Naive B cell (primary cell): ENCODE measurements at regions not wholly inside any gene's neighbourhood (a gene's known extent, or its start where the extent isn't known, plus 50 kb on each side); places are given as distances from the start of the nearest gene placed in this dataset.
A peak's percentile ranks its signal among the peaks of the same experiment; 100 is the strongest.
"Not testable (repeated sequence)": the region's sequence is repeated elsewhere in the genome, so short reads cannot be mapped to it uniquely, and the experiment has no call there.

Source experiments
- ATAC-seq, 2 donors: fragments of 150-1000 bp; cut with Tn5 transposase; 2 replicates each; pipeline ENCODE4 v1.10.0; 2021; ENCODE audit warnings: low read depth in 2 of 2, mild to moderate bottlenecking in 2 of 2, moderate library complexity in 2 of 2
- DNase-seq: peaks from one replicate; pipeline ENCODE4 v3.0.0; 2022
- H3K27ac Mint-ChIP-seq, 6 donors: one replicate each; pipeline ENCODE4 v1.8.0; 2020 to 2022; ENCODE audit warnings: mild to moderate bottlenecking in 6 of 6, mixed read lengths in 6 of 6, moderate library complexity in 5 of 6, inconsistent platforms in 2 of 6
- H3K27me3 Mint-ChIP-seq, 3 donors: one replicate each; pipeline ENCODE4 v1.8.0; 2021 to 2022; ENCODE audit warnings: mixed read lengths in 3 of 3, mild to moderate bottlenecking in 1 of 3
- H3K36me3 Mint-ChIP-seq, 2 donors: one replicate each; pipeline ENCODE4 v1.8.0; 2020 to 2022; ENCODE audit warnings: mixed read lengths in 2 of 2, inconsistent platforms in 1 of 2, mild to moderate bottlenecking in 1 of 2
- H3K4me1 Mint-ChIP-seq, 3 donors: one replicate each; pipeline ENCODE4 v1.8.0; 2020 to 2022; ENCODE audit warnings: mixed read lengths in 3 of 3, inconsistent platforms in 1 of 3, mild to moderate bottlenecking in 1 of 3, moderate library complexity in 1 of 3
- H3K4me3 Mint-ChIP-seq, 8 donors: one replicate each; pipeline ENCODE4 v1.8.0; 2020 to 2022; ENCODE audit warnings: mild to moderate bottlenecking in 8 of 8, mixed read lengths in 8 of 8, moderate library complexity in 8 of 8, inconsistent platforms in 2 of 8
- H3K9me3 Mint-ChIP-seq, 7 donors: one replicate each; pipeline ENCODE4 v1.8.0; 2020 to 2022; ENCODE audit warnings: mixed read lengths in 7 of 7, mild to moderate bottlenecking in 5 of 7, inconsistent platforms in 2 of 7, moderate library complexity in 1 of 7

DNA sequence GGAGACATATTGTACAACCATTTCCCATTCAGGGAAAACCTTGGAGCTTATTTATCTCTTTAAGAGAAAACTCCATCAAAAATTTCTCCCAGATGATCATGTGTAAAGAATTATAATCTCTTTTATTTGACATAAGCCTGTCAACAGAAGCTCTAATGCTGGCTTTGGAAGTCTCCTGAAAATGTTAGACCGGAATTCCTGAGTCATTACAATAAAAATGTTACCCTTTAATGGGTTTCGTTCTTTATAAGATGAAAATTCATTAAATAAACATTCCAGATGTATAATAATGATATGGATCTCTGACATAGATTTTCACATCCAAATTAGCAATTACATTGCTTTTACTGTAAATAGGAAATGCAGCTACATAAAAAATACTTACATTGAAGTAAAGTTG is 1036.4 kb downstream of the EFNA5 start:
- H3K27ac Mint-ChIP-seq: no peak overlapping the region
- DNase-seq (no peak), ATAC-seq (no peak)
- peaks cover 0 to 7% (median 3%) of the 10 kb centered on the region in 7 donors for H3K9me3 Mint-ChIP-seq
- no peak overlapping the region for H3K4me3 Mint-ChIP-seq
- H3K27me3 Mint-ChIP-seq: no peaks in the 10 kb centered on the region
- H3K36me3 Mint-ChIP-seq: no peaks in the 10 kb centered on the region
- no peaks in the 10 kb centered on the region for H3K4me1 Mint-ChIP-seq

- DNase-seq (no peak), ATAC-seq (no peak)
- Mint-ChIP-seq H3K27me3 (no peaks in the 10 kb centered on the region), H3K27ac (no peak overlapping the region), H3K36me3 (no peaks in the 10 kb centered on the region), H3K9me3 (peaks cover 0 to 5% (median 3%) of the 10 kb centered on the region in 7 donors), H3K4me1 (no peaks in the 10 kb centered on the region), H3K4me3 (no peak overlapping the region)
Measured at GRCh38 chr5:106633825-106634224, 1036.9 kb downstream of the EFNA5 start.

DNA sequence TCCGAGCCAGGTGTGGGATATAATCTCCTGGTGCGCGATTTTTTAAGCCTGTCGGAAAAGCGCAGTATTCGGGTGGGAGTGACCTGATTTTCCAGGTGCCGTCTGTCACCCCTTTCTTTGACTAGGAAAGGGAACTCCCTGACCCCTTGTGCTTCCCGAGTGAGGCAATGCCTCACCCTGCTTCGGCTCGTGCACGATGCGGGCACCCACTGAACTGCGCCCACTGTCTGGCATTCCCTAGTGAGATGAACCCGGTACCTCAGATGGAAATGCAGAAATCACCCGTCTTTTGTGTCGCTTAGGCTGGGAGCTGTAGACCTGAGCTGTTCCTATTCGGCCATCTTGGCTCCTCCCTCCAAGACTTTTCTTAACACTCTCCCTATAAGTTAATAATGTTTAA is 1042.3 kb downstream of the EFNA5 start:
- not testable (repeated sequence) for H3K27me3 Mint-ChIP-seq, H3K4me1 Mint-ChIP-seq, H3K27ac Mint-ChIP-seq, H3K9me3 Mint-ChIP-seq, ATAC-seq, H3K36me3 Mint-ChIP-seq, H3K4me3 Mint-ChIP-seq, DNase-seq

- H3K4me1 Mint-ChIP-seq: no peaks in the 10 kb centered on the region
- H3K4me3 Mint-ChIP-seq: no peak overlapping the region
- H3K9me3 Mint-ChIP-seq: peaks cover 0 to 6% (median 0%) of the 10 kb centered on the region in 7 donors
- no peak for ATAC-seq
- no peak for DNase-seq
- no peak overlapping the region for H3K27ac Mint-ChIP-seq
- H3K27me3 Mint-ChIP-seq: no peaks in the 10 kb centered on the region
- no peaks in the 10 kb centered on the region for H3K36me3 Mint-ChIP-seq
Measured at GRCh38 chr5:106610041-106610440, 1060.7 kb downstream of the EFNA5 start.

DNA sequence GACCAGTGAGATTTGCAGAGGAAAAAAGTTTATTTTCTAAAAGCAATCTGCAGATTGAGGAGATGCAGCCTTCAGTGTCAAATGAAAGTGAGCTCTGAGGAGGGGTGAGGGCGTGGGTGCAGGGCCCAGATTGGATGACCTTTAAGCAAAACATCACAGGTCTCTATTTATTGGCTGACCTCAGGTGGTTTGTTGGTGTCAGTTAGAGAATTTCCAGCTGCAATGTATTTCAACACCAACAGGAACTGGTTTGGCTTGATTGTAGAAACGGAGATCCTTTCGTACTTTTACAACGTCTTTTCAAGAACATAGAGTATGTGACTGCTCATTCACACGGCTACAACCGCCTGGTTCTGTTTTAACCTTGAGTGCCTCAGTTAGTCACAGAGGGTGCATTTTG is 1069.1 kb downstream of the EFNA5 start:
- Mint-ChIP-seq H3K4me3 (no peak overlapping the region), H3K27ac (no peak overlapping the region), H3K4me1 (no peaks in the 10 kb centered on the region), H3K36me3 (no peaks in the 10 kb centered on the region), H3K9me3 (peaks cover 0 to 3% (median 0%) of the 10 kb centered on the region in 7 donors), H3K27me3 (no peaks in the 10 kb centered on the region)
- DNase-seq (no peak), ATAC-seq (no peak)

- Mint-ChIP-seq H3K36me3 (no peaks in the 10 kb centered on the region), H3K9me3 (peaks cover 0 to 3% (median 0%) of the 10 kb centered on the region in 7 donors), H3K4me3 (no peak overlapping the region), H3K27me3 (no peaks in the 10 kb centered on the region), H3K4me1 (no peaks in the 10 kb centered on the region), H3K27ac (no peak overlapping the region)
- DNase-seq (no peak), ATAC-seq (no peak)
Measured at GRCh38 chr5:106600803-106601202, 1069.9 kb downstream of the EFNA5 start.

GRCh38 chr5:106595864-106596263 is 1074.9 kb downstream of the EFNA5 start:
- H3K36me3 Mint-ChIP-seq: no peaks in the 10 kb centered on the region
- H3K4me1 Mint-ChIP-seq: no peaks in the 10 kb centered on the region
- DNase-seq (no peak), ATAC-seq (no peak)
- H3K27ac Mint-ChIP-seq: no peak overlapping the region
- no peaks in the 10 kb centered on the region for H3K27me3 Mint-ChIP-seq
- H3K9me3 Mint-ChIP-seq: peaks cover 0 to 2% (median 0%) of the 10 kb centered on the region in 7 donors
- no peak overlapping the region for H3K4me3 Mint-ChIP-seq

- Mint-ChIP-seq H3K36me3 (no peaks in the 10 kb centered on the region), H3K9me3 (peaks cover 0 to 5% (median 0%) of the 10 kb centered on the region in 7 donors), H3K4me3 (no peak overlapping the region), H3K4me1 (no peaks in the 10 kb centered on the region), H3K27ac (peak overlapping the region in 1 of 6 donors; percentile 10), H3K27me3 (no peaks in the 10 kb centered on the region)
- ATAC-seq (no peak), DNase-seq (no peak)
Measured at GRCh38 chr5:106584268-106584667, 1086.5 kb downstream of the EFNA5 start.

GRCh38 chr5:106578736-106579135 is 1092.0 kb downstream of the EFNA5 start:
- Mint-ChIP-seq H3K4me1 (no peaks in the 10 kb centered on the region), H3K36me3 (no peaks in the 10 kb centered on the region)
- ATAC-seq: no peak

DNA sequence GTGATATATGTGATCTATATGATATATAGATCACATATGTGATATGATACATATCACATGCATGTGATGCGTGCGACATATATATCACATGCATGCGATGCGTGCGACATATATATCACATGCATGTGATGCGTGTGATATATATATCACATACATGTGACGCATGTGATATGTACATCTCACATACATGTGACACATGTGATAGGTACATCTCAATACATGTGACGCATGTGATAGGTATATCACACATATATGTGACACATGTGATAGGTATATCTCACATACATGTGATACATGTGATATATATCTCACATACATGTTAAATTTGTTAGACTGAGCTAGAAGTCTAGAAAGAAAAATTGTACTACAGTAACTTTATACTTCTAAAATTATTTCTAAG is 1095.9 kb downstream of the EFNA5 start:
- Mint-ChIP-seq H3K27me3 (no peaks in the 10 kb centered on the region), H3K4me1 (no peaks in the 10 kb centered on the region), H3K4me3 (no peak overlapping the region), H3K36me3 (no peaks in the 10 kb centered on the region), H3K9me3 (no peaks in the 10 kb centered on the region), H3K27ac (no peak overlapping the region)
- DNase-seq: no peak
- no peak for ATAC-seq

More at GRCh38 chr5:106578736-106579135, 1092.0 kb downstream of the EFNA5 start:
- Mint-ChIP-seq H3K4me3 (no peak overlapping the region), H3K9me3 (no peaks in the 10 kb centered on the region), H3K27me3 (no peaks in the 10 kb centered on the region), H3K27ac (no peak overlapping the region)
- no peak for DNase-seq

DNA sequence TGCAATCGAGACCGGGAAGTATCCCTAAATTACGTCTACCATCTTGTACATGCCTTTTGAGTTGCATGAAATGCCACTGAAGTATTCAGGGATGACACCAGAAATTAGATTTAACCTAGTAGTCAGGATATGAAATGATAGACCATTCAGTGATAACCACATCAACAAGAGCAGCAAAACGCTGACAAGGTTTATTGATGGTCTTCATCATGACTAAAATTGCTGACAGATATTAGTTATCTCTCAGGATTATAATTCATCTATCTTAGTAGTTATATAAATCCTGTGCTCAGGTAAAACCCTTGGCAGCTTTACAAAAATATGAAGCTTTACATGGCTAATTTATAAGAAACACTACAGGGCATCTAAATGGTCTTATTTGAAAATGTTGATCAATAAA is 1104.7 kb downstream of the EFNA5 start:
- no peak overlapping the region for H3K27ac Mint-ChIP-seq
- no peak overlapping the region for H3K4me3 Mint-ChIP-seq
- no peaks in the 10 kb centered on the region for H3K4me1 Mint-ChIP-seq
- no peaks in the 10 kb centered on the region for H3K27me3 Mint-ChIP-seq
- DNase-seq: no peak
- peaks cover 0 to 6% (median 4%) of the 10 kb centered on the region in 7 donors for H3K9me3 Mint-ChIP-seq
- ATAC-seq: no peak
- H3K36me3 Mint-ChIP-seq: no peaks in the 10 kb centered on the region

DNA sequence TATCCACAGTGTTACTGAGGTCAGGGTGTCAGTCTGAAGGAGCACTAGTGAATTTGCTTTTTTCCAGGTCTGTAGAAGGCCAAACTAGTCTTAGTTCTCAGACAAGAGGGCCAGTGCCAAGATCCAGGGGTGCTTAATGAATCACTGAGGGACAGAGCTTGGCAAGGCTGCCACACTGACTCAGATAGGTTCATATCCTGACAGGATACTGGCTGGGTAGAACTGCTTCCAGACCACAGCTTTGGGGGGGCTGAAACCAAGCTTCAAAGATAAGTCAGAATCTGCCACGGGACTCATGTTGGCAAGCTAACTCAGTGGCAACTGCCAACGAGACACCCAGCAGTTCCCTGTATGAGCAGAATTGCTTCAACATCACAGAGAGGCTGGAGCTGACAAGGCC is 1125.4 kb downstream of the EFNA5 start:
- no peak overlapping the region for H3K27ac Mint-ChIP-seq
- no peaks in the 10 kb centered on the region for H3K4me1 Mint-ChIP-seq
- peaks cover 3 to 33% (median 8%) of the 10 kb centered on the region in 7 donors for H3K9me3 Mint-ChIP-seq
- DNase-seq: no peak
- H3K27me3 Mint-ChIP-seq: no peaks in the 10 kb centered on the region
- no peaks in the 10 kb centered on the region for H3K36me3 Mint-ChIP-seq
- no peak for ATAC-seq
- no peak overlapping the region for H3K4me3 Mint-ChIP-seq

DNA sequence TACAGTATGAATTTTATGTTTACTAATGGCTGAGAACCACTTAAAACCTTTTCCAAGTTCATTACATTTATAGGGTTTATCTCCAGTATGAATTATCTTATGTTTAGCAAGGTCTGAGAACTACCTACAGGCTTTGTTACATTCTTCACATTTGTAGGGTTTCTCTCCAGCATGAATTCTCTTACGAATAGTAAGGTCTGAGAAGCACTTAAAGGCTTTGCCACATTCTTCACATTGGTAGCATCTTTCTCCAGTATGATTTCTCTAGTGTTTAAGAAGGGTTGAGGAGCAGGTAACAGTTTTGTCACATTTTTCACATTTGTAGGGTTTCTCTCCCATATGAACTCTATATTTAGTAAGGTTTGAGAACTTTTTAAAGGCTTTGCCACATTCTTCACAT is 1127.4 kb downstream of the EFNA5 start:
- no peaks in the 10 kb centered on the region for H3K27me3 Mint-ChIP-seq
- H3K9me3 Mint-ChIP-seq: peaks cover 7 to 34% (median 10%) of the 10 kb centered on the region in 7 donors
- no peak overlapping the region for H3K27ac Mint-ChIP-seq
- H3K4me3 Mint-ChIP-seq: no peak overlapping the region
- H3K4me1 Mint-ChIP-seq: no peaks in the 10 kb centered on the region
- DNase-seq (no peak), ATAC-seq (no peak)
- no peaks in the 10 kb centered on the region for H3K36me3 Mint-ChIP-seq

- Mint-ChIP-seq H3K36me3 (no peaks in the 10 kb centered on the region), H3K4me3 (no peak overlapping the region), H3K9me3 (peaks cover 0 to 13% (median 4%) of the 10 kb centered on the region in 7 donors), H3K27ac (no peak overlapping the region), H3K27me3 (no peaks in the 10 kb centered on the region), H3K4me1 (no peaks in the 10 kb centered on the region)
- DNase-seq: no peak
- no peak for ATAC-seq
Measured at GRCh38 chr5:106530150-106530549, 1140.6 kb downstream of the EFNA5 start.

GRCh38 chr5:106525438-106525837 is 1145.3 kb downstream of the EFNA5 start:
- no peak for DNase-seq
- peaks cover 0 to 5% (median 0%) of the 10 kb centered on the region in 7 donors for H3K9me3 Mint-ChIP-seq
- no peak for ATAC-seq
- H3K4me3 Mint-ChIP-seq: no peak overlapping the region
- H3K27me3 Mint-ChIP-seq: no peaks in the 10 kb centered on the region
- no peaks in the 10 kb centered on the region for H3K36me3 Mint-ChIP-seq
- no peak overlapping the region for H3K27ac Mint-ChIP-seq
- no peaks in the 10 kb centered on the region for H3K4me1 Mint-ChIP-seq
